Left hindlimb (tissue), 1 donor: ENCODE measurements at regions not wholly inside any gene's neighbourhood (a gene's known extent, or its start where the extent isn't known, plus 50 kb on each side); places are given as distances from the start of the nearest gene placed in this dataset.

Experiments
- DNase-seq: peaks from one replicate; pipeline ENCODE4 v3.0.0-alpha.2; 2018

DNA sequence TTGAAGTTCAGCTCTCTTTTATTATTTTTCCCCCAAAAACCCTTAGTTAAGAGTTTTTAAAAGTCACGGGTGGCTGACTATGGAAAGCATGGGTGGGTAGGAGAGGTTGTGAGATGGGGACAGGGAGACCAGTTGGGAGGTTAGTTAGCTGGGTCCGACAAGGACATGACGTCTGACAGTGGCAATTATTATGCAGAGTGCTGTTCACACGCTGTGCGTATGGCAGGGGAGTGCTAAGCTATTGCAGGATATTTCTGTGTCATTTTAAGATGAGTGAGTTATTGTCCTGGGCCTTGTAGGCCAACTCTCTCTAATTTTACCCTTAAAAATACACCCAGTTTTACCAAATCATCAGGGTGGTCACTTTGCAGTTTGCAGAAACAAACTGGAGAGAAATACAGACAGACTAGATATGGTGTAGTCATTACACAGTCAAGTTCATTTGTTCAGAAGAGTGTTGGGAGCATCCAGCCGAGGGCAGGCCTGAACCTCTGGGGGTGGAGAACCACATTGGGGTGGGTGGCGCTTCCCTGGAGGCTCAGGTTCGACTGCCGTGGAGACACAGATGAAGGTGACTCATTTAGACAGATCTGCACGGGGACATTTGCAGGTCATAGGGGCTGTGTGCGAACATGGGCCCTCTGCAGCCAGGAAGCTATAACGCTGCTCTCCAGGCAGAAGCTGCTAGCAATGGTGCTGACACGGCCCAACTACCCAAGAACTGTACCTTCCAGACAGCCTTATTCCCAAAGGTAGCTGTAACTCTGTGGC lies 307.6 kb downstream of the QKI start:
- no peak for DNase-seq

- DNase-seq, result no peak
Observed at GRCh38 chr6:163721435-163721834, 306.9 kb downstream of the QKI start.

DNA sequence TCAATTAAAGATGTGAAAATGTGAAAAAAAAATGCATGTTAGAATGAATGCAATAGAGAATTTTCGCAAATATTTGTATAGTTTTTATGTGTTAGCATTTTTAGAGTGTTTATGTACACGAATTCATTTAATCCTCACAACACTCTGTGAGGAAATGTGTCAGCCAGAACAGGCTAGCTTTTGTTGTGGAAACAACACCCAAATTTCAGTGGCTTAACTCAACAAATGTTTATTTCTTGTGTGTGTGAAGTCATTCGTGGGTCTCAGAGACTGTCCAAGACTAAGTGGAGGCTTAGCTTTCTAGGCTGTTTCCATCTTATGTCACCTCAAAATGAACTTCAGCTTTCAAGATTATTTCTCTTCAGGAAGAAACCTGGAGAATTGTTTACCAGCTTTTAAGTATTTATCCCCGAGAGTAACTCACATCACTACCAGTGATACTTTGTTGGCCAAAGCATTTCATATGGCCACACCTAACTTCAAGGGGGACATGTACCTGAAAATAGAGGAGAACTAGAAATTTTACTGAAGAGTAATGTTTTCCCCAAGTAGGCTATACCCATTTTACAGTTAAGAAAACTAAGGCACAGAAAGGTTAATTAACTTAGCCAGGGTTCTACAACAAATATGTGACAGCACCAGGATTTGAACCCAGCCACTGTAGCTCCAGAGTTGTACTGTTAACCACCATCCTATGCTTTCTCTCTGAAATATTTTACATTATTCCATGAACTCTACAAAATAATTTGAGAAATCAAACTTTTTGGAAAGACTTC lies 306.1 kb downstream of the QKI start:
- DNase-seq, result no peak

GRCh38 chr6:163720005-163720404 lies 305.5 kb downstream of the QKI start:
- DNase-seq, result no peak

- no peak for DNase-seq
Observed at GRCh38 chr6:163719028-163719742, 304.7 kb downstream of the QKI start.

DNA sequence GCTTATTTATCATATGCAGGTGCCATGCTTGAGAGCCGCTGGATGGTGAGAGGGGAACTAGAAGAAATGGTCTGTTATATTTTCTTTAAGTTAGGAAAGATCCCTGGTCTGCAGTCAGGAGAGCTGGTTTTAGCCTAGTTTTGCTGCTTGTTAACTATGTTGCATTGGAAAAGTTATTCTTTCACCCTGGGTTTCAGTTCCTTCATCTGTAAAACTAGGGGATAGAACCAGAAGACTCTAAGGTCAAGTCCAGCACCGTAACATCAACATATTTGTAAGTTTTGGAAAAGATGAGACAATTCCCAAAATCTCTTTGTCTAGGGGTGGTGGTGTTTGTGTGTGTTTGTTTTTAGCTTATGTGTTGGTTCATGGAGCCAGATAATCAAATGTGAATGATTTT lies 304.0 kb downstream of the QKI start:
- DNase-seq, result no peak

DNA sequence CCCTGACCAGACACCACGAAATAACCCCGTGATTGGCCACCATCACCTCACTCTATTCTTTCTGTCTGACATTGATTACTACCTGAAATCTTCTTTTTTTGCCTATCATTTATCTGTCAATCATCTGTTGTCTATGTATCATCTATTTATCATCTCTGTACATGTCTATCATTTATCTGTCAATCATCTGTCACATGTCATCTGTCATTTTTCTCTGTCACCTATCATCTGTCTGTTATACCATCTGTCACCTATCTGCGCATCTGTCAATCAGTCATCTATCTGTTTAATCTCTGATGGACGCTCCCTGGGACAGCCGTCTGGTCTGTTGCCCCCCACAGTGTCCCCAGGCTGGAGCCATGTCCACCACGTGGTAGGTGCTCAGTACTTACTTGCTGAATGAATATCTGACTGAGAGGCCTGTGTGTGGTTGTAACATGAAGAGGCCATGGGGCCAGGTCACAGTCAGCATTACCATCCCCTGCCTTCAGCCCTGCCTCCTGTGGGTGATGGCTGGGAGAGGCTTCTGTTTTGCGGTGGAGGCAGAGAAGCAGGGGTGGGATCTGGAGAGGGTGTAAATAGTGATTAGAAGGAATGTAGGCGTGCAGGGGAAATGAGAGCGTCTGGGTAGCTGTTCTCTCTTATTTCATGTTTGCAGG lies 302.7 kb downstream of the QKI start:
- DNase-seq, result no peak

DNA sequence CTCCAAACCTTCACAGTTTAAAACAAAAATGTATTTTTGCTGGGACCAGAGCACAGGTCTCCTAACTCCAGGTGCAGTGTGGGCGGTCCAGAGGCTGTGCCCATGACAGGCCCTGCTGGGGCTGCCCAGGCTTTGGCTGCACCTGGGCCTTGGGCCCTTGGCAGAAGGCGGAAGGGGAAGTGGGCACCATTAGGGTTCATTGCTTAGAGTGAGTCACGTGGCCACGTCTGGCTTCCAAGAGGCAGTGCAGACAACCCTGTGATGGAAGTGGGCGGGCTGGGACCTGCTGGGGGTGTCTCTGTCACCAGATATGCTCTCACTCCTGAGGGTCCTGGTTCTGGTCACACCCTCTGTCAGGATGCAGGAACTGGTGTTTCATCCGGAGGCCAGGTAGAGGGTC lies 302.2 kb downstream of the QKI start:
- DNase-seq, result no peak

- no peak for DNase-seq
Observed at GRCh38 chr6:163715846-163716245, 301.3 kb downstream of the QKI start.

- no peak for DNase-seq
Observed at GRCh38 chr6:163714179-163714578, 299.7 kb downstream of the QKI start.

DNA sequence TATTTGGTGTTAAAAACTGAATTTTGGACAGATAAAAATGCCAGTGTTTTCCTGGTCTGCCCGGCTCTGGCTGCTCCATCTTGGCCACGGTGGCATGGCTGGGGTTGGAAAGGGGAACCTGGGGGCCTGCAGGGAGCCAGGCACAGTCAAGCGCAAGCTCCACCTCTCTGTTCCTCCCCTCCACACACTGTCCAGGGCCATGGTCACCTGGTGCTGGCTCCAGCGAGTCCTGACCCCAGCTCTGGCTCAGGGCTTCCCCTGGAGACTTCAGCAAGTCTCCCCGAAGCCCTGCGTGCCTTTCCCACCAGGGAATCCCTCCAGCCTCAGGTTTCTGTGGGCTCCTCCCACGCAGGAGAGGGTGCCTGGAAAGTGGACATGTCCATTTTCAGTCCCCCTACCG lies 298.5 kb downstream of the QKI start:
- no peak for DNase-seq

- no peak for DNase-seq
Observed at GRCh38 chr6:163712566-163712961, 298.0 kb downstream of the QKI start.

- peak; percentile 88 for DNase-seq
Observed at GRCh38 chr6:163711615-163712565, 297.4 kb downstream of the QKI start.

GRCh38 chr6:163710532-163711470 lies 296.3 kb downstream of the QKI start:
- no peak for DNase-seq

GRCh38 chr6:163709693-163710092 lies 295.2 kb downstream of the QKI start:
- no peak for DNase-seq

GRCh38 chr6:163709255-163709654 lies 294.7 kb downstream of the QKI start:
- no peak for DNase-seq

DNA sequence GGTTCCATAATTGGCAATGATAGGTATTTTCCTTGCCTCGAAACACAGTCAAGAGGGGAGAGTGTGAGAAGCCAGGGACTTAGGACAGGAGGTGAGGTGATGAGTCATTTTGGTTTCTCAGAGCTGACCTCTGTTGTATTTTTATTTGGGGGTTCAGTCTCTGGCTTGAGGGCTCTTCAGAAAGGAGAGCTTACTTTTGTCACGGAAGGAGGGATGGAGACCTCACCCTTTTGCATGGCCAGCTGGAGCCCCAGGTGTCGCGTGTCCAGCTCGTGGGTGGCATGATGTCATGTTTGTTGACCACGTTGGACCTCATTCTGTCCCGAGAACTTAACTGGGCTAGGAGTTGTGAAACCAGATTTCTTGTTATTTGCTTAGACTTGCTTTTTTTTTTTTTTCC lies 293.9 kb downstream of the QKI start:
- no peak for DNase-seq

GRCh38 chr6:163707387-163708355 lies 293.2 kb downstream of the QKI start:
- DNase-seq, result no peak

DNA sequence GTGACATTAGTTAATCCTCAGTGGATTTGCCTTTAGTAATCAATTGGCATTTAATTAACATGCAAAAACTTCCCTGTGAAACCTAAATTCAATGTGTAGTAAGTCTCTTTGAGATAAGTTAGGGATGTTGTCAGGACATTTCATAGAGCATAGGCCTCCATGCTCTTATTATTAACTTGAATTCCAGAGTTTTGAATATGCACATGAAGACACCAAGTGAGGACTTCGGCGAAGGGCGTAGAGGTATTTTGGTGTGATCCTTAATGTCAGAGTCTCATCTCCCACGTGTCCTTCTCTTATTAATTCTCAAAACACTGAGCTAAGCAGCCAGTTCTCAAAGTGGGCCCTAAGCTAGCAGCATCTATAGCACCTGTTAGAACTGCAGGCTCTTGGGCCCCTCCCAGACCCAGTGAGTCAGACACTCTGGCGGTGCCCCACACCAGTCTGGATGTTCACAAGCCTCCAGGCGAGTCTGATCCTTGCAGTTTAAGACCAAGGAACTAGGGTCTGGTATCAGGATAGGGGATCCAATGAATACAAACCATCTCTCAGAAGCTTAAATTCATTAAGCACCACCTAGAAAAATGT lies 292.1 kb downstream of the QKI start:
- DNase-seq, result no peak
